HS-5 (cell line): ENCODE measurements at regions not wholly inside any gene's neighbourhood (a gene's known extent, or its start where the extent isn't known, plus 50 kb on each side); places are given as distances from the start of the nearest gene placed in this dataset.

Experiments used
- DNase-seq: peaks from one replicate; pipeline ENCODE4 v3.0.0-alpha.2; 2012; ENCODE audit warnings: low read depth

DNA sequence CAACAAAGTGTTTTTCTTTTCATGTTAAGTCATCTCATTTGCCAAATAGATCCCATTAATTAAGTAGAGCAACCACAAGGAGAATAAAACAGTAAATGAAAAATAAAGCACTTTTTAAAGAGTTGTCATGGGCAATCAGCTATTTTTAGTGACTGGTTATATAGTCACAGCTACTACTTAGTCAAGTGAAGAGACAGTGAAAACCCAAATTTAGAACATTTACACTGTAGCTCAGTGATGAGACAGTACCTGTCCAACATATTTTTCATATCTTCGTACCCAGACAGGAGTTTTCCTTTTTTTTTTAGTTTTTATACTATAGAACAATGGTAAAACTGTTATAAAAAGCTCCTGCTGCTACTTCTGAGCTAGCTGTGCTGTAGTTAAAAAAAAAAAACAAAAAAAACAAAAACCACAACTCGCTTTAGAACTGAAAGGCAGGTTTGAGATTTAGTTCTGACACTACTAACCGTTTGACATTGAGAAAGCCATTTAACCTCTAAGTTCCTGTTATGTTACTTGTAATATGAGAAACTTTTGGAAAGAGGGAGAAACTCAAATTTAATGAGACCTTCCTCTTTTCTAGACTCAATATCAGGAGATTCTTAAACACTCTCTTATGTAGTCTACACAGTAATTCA lies 777.5 kb downstream of the ADGRL2 start:
- no peak for DNase-seq

DNA sequence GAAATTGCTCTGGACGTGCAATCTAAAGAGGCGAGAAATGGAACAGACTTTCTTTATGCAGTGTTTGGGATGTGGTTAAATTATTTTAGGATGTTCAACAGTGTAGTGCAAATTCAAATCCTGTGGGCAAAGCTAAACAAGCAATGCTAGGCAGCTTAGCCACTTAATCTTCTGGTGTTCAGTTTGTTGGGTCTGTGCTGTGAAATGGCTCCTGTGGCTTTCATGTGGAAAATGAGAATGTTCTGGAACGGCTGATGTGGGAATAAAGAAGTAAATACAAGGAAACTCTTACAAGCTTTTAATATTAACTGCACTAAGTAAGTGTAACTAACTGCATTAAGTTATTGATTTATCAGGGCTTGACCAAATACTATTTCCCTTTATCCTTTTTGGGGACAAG lies 766.6 kb downstream of the ADGRL2 start:
- DNase-seq, result no peak

DNA sequence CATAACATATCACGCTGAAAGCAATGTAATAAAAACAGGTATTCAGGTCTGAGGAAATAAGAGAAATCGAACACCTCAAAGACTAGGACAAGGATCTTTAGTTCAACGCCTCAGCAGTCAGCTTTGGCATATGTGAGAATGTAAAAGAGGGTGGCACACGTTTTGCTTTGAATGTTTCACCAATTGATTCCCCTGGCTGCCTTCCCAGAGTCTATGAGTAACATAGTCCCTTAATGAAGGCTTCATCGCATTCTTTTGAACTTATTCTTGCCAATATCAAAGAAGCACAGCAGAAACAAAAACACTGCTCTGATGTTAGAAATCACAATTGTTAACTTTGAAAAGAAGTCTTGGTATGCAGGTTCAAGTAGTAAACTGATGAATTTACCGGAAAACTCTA lies 764.8 kb downstream of the ADGRL2 start:
- peak; percentile 88 for DNase-seq

DNA sequence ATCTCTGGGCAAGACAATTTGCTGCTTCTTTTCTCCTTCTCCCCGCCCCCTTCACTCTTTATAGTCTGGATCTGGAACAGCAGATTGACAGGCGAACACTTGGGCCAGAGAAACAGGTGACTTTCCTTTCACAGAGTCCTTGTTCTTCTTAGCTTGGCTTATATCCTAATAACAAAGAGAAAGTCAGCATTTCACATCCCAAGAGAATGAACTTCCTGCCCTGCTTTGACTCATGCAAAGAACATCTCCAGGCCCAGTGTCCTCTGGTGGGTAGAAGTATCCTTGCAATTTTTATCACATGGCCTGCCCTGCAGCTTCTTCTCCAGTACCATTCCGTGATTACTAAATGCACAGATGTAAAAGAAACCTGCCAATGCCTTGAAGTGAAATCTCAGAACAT lies 764.4 kb downstream of the ADGRL2 start:
- DNase-seq, result peak; percentile 81

DNA sequence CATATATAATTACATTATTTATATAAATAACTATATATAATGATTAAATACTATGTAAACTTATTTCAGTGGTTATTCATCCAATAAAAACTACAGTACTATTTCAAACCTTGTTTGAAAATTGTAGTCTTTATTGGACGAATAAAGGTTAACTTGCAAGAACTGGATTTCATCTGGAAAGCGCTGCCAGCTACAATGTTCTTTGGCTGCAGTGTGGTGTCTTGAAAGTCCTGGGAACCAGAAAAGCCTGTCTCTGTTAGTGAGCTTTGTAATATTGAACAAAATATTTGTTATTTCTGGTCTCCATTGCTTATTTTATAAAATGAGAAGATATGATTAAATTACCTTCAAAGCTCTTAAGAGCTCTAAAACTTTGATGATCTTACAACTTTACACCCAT lies 763.6 kb downstream of the ADGRL2 start:
- no peak for DNase-seq

DNA sequence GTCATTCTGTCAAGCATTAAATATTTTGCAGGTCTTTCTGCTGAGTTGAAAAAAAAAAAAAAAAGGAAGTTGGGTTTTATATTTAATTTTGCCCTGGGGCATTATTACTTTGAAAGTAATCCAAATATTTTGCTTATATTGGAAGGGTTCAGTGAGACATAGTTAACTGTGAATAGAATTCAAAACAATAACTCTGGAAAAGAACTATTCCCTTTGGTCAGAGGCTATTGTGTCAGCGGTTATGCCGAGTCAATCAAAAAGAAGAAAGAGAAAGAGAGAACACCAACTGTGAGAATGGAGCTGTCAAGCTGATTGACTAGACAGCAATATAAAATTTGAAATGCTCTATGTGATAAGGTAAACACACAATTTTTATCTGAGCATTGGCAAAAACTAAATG lies 761.7 kb downstream of the ADGRL2 start:
- DNase-seq, result no peak

DNA sequence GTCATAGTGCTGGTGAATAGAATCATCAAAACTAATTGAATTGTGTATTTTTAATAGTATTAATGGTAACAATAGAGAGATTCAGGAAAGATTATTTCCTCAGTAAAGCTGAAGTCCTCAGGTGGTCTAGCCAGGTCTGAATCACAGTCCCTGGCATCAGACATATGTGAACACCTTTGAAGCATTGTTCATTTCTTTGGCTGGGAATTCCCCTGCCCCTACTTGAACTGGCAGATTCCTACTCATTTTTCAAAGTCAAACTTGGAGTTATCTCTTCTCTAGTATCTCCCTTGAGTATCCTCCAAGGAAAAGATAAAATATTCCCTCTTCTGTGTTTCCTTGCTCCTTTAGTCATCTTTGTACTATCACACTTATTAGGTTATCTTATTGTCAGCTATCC lies 759.8 kb downstream of the ADGRL2 start:
- DNase-seq, result no peak

DNA sequence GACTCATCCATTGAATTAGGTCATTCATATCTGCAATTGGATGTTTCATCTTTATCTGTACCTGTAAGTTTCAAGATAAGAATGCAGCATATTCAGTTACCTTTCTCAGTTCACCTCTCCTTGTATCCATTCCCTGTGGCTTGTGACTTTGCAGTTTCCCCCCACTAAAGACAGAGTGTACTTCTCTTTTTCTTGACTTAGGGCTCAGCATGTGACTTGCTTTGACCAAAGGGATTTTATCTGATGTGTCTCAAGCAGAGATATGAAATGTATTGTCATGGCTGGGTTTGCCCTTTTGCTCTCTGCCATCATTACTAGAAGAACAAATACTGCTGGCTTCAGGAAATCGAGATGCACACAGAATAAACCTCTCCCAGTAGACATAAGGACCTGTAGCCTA lies 754.8 kb downstream of the ADGRL2 start:
- DNase-seq, result no peak

DNA sequence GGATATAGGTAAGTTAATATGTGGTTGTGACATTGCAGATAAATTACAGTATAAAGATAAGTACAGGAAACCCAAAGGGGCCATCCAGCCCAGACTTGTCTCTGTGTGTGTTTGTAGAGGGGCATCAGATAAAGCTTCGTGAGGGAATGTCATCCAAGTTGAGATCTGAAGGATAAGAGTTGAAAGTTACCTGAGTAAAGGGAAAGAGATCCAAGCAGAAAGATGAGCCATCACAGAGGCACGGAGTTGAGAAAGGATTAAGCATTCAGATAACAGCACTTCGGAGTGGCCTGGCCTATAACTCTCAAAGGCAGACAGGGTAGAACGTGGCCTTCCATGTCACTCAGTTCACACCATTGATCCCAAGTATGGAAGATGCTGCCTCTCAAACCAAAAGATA lies 749.1 kb downstream of the ADGRL2 start:
- DNase-seq, result no peak

DNA sequence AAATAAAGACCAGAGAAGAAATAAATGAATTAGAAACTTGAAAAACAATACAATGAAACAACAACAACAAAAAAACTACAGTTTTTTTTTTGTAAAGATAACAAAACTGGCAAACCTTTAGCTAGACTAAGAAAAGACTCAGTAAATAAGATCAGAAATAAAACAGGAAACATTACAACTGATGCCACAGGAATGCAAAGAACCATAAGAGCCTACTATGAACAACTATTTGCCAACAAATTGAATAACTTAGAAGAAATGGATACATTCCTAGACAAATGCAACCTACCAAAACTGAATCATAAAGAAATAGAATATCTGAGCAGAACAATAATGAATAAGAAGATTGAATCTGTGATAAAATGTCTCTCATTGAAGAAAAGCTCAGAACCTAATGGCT lies 742.0 kb downstream of the ADGRL2 start:
- DNase-seq, result no peak

DNA sequence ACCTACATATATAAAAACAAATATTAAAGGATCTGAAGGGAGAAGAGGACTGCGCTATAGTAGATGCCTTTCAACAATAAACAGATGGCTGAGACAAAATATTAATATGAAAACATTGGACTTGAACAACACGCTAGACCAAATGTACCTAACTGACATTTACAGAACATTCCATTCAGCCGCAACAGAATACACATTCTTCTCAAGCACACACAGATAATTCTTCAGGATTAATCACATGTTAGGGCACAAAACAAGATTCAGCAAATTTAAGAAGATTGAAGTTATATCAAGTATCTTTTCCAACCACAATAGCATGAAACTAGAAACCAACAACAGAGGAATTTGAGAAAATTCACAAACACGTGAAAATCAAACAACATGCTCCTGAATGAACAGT lies 741.4 kb downstream of the ADGRL2 start:
- no peak for DNase-seq

DNA sequence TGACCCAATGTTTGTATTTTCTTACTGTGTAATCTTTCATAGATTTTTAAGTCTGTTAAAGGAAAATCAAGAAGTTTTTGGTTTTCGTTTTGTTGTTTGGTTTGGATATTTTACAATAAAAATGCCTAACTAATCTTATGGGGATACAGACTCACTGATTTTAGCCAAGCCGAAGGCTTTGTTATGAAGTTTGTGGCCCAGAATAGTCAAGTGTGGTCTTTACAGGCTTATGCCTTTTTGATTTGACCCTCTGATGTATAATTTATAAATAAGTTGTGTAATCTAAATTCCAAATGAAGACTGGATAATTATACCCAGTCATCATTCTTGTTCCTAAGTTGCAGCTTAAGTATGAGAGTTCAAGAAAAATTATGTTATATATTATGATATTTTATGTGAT lies 739.3 kb downstream of the ADGRL2 start:
- DNase-seq, result no peak

DNA sequence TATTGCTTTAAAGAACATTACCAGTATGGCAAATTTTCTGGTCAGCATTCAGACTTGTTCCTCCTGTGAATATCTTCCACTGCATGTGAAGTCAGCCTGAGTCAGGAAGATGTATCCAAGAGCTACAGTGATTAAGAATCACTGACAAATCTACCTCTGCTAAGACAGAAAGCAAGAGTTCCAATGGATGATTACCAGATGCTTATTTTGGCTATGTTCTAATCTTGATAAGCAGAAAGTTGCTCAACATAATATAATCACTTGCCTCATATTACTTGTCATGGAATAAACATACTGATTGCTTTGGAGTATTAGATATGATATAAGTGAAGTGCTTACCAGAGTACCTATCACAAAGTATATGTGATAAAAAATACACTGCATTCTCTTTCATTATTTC lies 738.1 kb downstream of the ADGRL2 start:
- DNase-seq, result peak; percentile 34

DNA sequence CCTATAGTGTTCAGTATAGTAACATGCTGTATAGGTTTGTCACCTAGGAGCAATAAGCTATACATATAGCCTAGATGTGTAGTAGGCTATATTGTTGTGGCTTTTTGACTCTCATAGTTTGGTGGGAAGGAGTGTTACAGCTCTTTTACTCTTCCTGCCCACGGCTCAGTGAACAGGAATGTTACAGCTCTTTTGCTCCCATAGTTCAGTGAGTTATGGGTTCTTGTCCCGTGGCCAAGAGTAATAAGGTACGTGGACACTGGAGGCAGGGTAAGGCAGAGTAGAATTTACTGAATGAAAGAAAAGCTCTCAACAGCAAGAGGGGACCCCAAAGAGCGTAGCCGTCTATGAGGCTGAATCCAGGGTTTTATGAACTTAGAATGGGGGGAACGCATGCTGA lies 734.3 kb downstream of the ADGRL2 start:
- DNase-seq, result no peak

DNA sequence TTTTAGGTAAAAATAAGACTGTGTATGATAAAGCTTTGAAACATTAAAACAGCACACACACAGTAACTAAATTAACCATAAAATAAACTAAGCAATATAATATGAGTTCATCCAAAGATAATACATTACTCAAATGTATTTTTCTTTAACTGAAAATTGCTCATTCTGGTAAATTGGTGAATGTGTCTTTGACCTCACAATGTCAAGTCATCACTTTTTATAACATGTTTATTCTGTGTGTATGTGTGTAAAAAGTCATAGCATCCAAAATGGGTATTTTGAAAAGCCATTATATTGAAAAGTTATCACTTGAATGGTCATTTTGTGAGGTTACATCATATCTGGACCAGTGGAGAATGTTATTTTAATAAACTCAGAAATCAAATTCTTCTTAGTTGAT lies 724.6 kb downstream of the ADGRL2 start:
- no peak for DNase-seq

DNA sequence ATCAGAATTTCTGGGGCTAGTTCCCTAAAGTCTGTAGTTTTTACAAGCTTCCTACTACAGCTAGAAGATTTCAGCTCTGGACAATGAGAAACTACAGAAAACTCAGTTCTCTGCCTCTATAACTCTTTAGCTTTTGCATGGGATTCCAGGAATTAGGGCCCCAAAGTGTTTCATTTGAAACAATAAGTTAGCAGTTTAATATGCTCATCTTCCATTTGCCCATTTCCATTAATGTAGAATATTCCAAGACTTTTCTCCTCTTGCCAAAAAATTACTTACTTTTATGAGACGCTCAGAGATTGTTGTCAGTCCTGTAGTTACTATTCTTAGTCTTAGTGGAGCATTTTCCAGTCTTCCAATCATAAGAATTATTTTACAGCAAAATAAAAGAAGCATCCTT lies 719.9 kb downstream of the ADGRL2 start:
- no peak for DNase-seq

DNA sequence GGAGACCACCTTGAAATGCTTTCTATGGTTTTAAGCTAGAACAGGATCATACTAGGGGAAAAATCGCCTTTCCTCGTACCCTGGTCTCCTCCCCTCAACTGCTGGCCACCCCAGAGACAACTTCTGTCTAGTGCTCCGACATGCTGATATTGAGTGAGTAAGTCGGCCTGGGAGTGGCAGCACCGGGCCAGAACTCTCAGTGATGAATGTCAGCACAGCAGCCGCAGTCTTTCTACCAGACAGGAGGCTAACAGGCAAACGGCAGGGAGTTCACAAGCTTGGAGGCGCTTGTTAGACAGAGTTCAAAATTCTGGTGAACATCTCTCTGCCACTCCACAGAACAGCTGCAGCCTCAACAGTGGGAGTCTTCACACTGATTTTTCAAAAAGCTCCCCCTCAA lies 716.9 kb downstream of the ADGRL2 start:
- DNase-seq, result no peak

DNA sequence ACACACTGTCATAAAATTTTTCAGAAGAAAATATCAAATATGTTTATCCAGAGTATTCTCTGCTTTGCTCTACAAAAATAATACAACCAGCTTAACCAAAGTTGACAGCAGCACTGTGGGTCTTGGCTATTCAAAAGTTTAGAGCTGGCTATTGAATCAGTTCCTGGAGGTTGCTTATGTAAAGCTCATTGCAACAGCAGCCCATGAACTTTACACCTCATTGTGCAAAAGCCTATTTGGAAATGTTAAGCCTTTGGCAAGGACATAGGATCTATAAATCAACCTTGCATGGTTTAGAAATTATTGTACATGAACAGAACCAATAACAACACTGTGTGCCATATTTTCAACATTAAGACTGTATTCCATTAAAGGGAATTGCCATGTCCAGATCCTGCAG lies 714.9 kb downstream of the ADGRL2 start:
- no peak for DNase-seq

DNA sequence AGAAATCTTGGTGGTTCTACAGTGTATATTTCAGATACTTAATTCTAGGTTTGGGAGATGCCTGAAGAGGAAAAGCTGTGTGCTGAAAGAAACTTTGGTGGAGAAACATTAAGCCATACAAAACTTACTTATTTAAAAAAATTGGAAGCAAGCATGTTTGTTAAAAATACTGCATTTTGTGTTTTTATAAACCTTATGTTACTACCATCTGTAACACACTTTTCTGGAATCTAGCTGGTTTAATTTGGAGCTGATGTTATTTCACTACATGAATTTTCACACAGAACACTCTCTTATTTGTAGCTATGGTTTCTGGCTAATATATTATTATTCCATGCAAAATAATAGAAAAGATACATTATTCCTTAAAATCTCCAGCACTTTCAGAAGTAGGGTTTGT lies 710.7 kb downstream of the ADGRL2 start:
- DNase-seq, result no peak

DNA sequence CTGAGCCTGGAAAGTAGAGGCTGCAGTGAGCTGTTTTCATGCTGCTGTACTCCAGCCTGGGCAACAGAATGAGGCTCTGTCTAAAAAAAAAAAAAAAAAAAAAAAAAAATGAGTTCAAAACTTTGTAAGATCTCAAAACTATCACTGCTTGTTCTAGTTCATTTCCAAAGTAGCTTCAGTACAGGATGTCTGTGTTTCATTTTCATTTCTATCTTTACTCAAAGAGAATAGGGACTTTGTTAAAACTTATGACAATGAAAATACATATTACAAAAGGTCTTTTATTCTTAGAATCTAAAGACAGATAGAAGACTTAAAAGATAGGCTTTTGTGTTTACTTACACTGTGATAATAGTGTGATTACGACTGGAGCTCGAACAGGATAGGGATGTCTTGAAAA lies 709.7 kb downstream of the ADGRL2 start:
- DNase-seq, result no peak

DNA sequence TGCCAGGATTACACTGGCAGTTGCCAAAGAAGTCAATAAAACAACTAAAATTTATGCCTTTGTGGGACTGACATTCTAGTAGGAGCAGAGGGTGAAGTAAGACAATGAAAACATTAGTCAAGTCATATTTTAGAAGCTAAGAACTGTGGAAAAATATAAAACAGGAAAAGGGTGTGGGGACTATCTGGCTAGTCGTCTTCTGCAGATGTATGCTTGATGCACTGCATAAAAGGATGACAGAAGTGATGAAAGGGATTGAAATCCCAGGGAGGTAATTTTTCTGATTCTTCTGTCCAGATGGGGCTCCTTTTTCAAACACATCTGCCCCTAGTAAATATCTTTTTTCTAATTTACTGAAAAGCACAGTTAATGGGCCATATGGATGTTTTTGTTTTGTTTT lies 706.3 kb downstream of the ADGRL2 start:
- DNase-seq, result no peak

DNA sequence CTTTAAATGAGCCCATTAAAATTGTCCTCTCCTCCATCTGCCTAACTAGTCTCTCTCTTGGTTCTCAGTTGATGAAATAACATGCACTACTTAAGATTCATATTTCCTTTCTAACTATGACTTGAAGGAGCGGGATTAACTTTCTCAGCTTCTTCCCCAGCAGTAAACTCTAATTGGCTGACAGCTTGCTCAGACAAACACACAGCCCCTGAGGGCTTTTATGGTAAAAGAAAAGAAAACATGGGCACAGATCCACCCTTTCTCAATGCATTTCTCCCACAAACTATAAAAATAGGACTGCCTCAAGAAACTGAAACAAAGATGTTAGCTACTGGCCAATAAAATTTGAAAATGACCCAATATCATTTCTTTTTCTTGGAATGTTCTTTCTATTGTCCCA lies 703.1 kb downstream of the ADGRL2 start:
- DNase-seq, result no peak

DNA sequence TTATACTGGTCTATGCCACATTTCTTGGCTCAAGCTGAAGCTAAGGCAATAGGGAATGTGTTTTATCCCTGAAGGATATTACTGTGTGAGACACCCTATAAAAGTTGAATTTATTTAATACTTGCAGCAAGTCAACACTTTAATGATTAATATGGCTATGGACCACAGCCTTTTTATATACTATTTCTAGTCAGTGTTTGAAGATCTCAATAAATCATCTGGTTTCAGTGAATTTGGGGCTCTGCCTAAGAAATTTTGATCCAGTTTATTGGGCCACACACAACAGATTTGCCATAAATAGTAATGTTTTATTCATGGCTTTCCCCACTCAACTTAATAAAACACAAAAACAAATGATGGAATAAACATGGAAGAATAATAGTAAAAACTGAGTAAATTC lies 698.3 kb downstream of the ADGRL2 start:
- no peak for DNase-seq

DNA sequence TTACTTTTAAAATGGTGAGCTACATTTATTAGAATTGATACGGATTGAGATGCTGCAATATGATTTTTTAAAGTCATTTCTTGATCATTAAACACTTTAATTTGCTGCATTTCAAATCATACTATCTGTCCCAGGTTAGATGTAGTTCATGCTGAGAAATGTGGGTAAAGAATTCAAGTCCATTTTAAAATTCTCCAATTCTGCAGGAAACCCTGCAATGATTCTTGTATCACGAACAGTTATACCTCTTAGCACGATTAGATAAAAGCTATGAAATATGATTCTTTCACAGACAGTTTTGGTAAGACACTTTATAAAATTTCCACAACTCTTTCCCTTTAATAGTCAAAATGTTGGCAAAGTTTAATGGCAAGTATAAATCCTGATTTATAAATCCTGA lies 693.4 kb downstream of the ADGRL2 start:
- DNase-seq, result no peak

DNA sequence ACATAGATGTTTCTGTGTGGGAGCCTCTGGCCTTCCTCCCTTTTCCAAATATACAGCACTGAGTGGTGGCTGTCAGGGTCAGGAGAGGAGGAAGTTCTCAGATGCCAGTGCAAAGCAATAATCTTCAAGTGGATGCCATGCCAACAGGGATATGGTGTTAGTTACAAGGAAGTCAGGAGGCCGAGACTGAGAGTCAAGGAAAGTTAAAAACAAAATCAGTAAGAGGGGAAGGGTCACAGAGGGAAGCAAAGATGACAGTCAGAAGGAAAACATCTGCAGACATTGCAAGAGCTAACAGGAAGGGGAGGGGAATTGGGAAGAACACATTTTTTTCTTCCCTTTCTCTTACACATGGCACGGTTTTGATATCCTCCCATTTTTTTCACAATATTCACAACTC lies 691.4 kb downstream of the ADGRL2 start:
- DNase-seq, result no peak
